ENCODE measurements at regions not wholly inside any gene's neighbourhood (a gene's known extent, or its start where the extent isn't known, plus 50 kb on each side); places are given as distances from the start of the nearest gene placed in this dataset.

DNA sequence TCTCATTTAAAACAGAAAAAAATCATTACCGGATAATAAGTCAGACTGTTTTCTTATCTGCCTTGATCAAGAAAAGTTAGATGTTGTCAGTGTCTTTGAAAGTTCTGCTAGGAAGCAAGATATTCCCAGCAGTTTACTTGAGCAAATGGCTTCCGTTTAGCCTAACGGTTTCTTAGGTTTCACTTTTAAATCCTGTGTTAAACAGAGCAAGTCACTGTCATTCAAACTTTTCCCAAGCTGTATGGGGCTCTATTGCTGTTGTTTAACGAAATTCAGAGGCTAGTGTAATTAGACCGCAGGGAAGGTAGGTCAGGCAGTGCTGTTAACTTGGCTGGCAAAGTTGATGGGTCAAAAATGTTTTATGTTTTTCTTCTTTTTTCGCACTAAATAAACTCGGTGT lies 80.3 kb upstream of the NEIL3 start:
- no peaks in the 10 kb centered on the region for H3K36me3 ChIP-seq
- intact Hi-C loops (cut with DNase I) = no loop called here
- DNase-seq = no peak
- no peak overlapping the region for H3K27ac ChIP-seq
- H3K9me3 ChIP-seq = no peaks in the 10 kb centered on the region
- 50 to 52% methylated on average over 6 to 7 of the region's 7 CpGs for WGBS, 2 donors
- H3K4me1 ChIP-seq = no peaks in the 10 kb centered on the region
- TF ChIP-seq POLR2A (IDR thresholded peaks at IDR 0.05) = no peak
- TF ChIP-seq, protein P1, sequence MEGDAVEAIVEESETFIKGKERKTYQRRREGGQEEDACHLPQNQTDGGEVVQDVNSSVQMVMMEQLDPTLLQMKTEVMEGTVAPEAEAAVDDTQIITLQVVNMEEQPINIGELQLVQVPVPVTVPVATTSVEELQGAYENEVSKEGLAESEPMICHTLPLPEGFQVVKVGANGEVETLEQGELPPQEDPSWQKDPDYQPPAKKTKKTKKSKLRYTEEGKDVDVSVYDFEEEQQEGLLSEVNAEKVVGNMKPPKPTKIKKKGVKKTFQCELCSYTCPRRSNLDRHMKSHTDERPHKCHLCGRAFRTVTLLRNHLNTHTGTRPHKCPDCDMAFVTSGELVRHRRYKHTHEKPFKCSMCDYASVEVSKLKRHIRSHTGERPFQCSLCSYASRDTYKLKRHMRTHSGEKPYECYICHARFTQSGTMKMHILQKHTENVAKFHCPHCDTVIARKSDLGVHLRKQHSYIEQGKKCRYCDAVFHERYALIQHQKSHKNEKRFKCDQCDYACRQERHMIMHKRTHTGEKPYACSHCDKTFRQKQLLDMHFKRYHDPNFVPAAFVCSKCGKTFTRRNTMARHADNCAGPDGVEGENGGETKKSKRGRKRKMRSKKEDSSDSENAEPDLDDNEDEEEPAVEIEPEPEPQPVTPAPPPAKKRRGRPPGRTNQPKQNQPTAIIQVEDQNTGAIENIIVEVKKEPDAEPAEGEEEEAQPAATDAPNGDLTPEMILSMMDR (IDR thresholded peaks at IDR 0.05) = no peak
- no peaks in the 10 kb centered on the region for H3K27me3 ChIP-seq
- H3K4me3 ChIP-seq = peak overlapping the region in 2 of 4 donors; percentile 1 to 50

DNA sequence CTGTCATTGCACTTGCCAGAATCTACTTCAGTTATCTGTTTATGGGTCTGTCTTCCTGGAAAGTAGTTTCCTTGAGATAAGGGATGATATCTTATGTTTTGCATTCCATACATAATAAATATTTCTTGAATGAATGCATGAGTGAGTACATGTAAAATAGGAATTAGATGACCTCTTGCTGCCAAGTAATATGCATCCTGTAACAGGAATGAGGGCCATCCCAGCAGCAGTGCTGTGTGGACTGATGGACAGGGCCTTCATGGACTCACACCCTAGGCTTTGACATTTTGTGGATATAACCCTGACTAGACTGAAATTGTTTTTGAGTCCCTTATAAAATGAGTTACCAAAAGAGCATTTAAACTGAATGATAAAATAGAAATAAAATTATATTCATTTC lies 77.2 kb upstream of the NEIL3 start:
- no peak for DNase-seq
- TF ChIP-seq POLR2A (IDR thresholded peaks at IDR 0.05) = no peak
- TF ChIP-seq, protein P1 (IDR thresholded peaks at IDR 0.05) = no peak
- H3K36me3 ChIP-seq = no peaks in the 10 kb centered on the region
- H3K9me3 ChIP-seq = no peaks in the 10 kb centered on the region
- intact Hi-C loops (cut with DNase I) = no loop called here
- H3K4me3 ChIP-seq = no peak overlapping the region
- no peaks in the 10 kb centered on the region for H3K4me1 ChIP-seq
- no peak overlapping the region for H3K27ac ChIP-seq
- H3K27me3 ChIP-seq = no peaks in the 10 kb centered on the region

DNA sequence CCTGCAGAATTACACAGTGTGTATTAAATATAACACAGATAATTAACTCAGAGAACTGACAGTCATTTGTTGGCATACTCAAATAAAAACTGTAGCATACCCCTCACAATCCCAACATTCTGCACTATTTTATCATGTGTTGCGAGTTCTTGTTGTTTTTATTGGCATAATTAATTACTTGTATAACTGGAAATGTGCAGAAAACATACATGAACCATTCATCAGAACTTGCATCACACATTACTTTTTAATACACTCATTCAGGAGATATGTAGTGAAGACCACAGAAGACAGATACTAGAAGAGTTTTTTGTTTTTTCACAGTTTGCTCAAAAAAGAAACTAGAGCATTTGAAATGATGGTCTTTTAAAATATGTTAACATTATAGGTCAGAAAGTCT lies 74.6 kb upstream of the NEIL3 start:
- no peak for DNase-seq
- 65 to 73% methylated on average over 1 of the region's 1 CpG for WGBS, 2 donors
- TF ChIP-seq, protein P1 (IDR thresholded peaks at IDR 0.05) = no peak
- TF ChIP-seq POLR2A (IDR thresholded peaks at IDR 0.05) = no peak
- H3K27me3 ChIP-seq = no peaks in the 10 kb centered on the region
- H3K4me3 ChIP-seq = no peak overlapping the region
- no peaks in the 10 kb centered on the region for H3K4me1 ChIP-seq
- H3K27ac ChIP-seq = no peak overlapping the region
- intact Hi-C loops (cut with DNase I) = no loop called here
- no peaks in the 10 kb centered on the region for H3K9me3 ChIP-seq
- H3K36me3 ChIP-seq = no peaks in the 10 kb centered on the region

DNA sequence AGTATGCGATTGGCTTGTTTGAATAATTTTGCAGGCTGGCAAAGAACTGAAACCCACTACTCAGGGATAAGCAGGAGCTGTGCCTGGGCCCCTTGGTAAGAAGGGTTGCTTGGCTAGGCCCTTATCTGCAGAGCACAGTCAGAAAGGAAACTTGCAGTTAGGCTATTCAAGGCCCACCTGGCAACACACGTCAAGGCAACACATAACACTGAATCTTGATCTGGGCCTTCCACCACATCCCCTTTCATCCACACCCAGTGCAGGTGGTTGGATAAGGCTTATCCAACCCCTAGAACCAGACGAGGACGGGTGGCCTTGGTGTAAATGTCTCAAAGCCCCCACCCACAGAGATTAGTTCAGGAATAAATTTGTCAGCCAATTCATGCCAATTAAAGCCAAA lies 72.8 kb upstream of the NEIL3 start:
- intact Hi-C loops (cut with DNase I) = no loop called here
- Histone ChIP-seq H3K4me3 (no peak overlapping the region), H3K27me3 (no peaks in the 10 kb centered on the region), H3K27ac (no peak overlapping the region), H3K4me1 (no peaks in the 10 kb centered on the region), H3K36me3 (no peaks in the 10 kb centered on the region), H3K9me3 (no peaks in the 10 kb centered on the region)
- TF ChIP-seq, protein P1 (IDR thresholded peaks at IDR 0.05) = no peak
- no peak for TF ChIP-seq POLR2A (IDR thresholded peaks at IDR 0.05)
- DNase-seq = no peak
- WGBS, 2 donors = 78 to 84% methylated on average over 4 of the region's 4 CpGs

DNA sequence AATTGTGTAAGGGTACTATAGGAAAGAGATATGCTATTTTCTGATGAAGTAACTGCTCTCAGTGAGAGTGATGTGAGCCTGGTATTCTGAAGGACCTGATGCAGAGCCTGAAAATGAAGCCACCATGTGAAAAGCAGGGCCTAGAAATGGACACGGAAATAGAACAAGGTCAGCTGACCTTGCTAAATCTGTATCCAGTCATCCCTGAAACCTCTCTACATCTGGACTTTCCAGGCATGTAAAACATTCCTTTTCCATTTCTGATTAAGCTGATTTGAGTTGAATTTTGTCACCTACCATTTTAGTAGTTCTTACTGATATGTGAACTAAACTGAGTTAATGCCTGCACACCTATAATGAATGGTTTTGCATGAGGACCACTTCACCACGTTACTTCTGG lies 72.4 kb upstream of the NEIL3 start:
- H3K4me3 ChIP-seq = no peak overlapping the region
- no peak for DNase-seq
- no peaks in the 10 kb centered on the region for H3K4me1 ChIP-seq
- H3K27ac ChIP-seq = no peak overlapping the region
- intact Hi-C loops (cut with DNase I) = no loop called here
- no peaks in the 10 kb centered on the region for H3K9me3 ChIP-seq
- 80 to 89% methylated on average over 2 of the region's 2 CpGs for WGBS, 2 donors
- no peak for TF ChIP-seq POLR2A (IDR thresholded peaks at IDR 0.05)
- TF ChIP-seq, protein P1 (IDR thresholded peaks at IDR 0.05) = no peak
- no peaks in the 10 kb centered on the region for H3K36me3 ChIP-seq
- H3K27me3 ChIP-seq = no peaks in the 10 kb centered on the region
